H1 (cell line): ENCODE measurements at regions not wholly inside any gene's neighbourhood (a gene's known extent, or its start where the extent isn't known, plus 50 kb on each side); places are given as distances from the start of the nearest gene placed in this dataset.

Experiments used
- CTCF ChIA-PET: fragments of 300-600 bp; sonication (Branson Sonifier 250); formaldehyde crosslinking; loops from one replicate; lab custom pipeline; 2021; ENCODE audit not compliant: partially characterized antibody; lab: Charles Lee
- POLR2A ChIA-PET: fragments of 300-600 bp; sonication (Branson Sonifier 250); formaldehyde crosslinking; loops from one replicate; lab custom pipeline; 2021; ENCODE audit warnings: inconsistent platforms; ENCODE audit not compliant: partially characterized antibody; lab: Charles Lee
- DNase-seq, 2 experiments: peaks; one replicate each; pipeline versions ENCODE4 v3.0.0 to v3.0.0-alpha.2; 2010 to 2022; ENCODE audit warnings: low spot score in 2 of 2, low read depth in 1 of 2, mixed read lengths in 1 of 2
- FAIRE-seq: peaks from 2 replicates; lab custom pipeline; 2011; peaks lifted over from hg19 to GRCh38; lab: Jason Lieb, UNC
- H2AFZ ChIP-seq: 2 replicates; pipeline ENCODE4 v1.8.1; 2012; ENCODE audit warnings: low read length, inconsistent platforms
- H2AK5ac ChIP-seq: 2 replicates; pipeline ENCODE4 v1.6.1; 2013; ENCODE audit warnings: low read depth, low read length
- H2BK120ac ChIP-seq: replicated peaks from 2 replicates; pipeline ENCODE3; 2013; ENCODE audit warnings: low read depth, low read length, inconsistent platforms
- H2BK12ac ChIP-seq: 2 replicates; pipeline ENCODE4 v1.6.1; 2013; ENCODE audit warnings: low read depth, low read length
- H2BK15ac ChIP-seq: 2 replicates; pipeline ENCODE4 v1.6.1; 2013; ENCODE audit warnings: low read length
- H2BK20ac ChIP-seq: 2 replicates; pipeline ENCODE4 v1.6.1; 2013; ENCODE audit warnings: low read length
- H2BK5ac ChIP-seq: 2 replicates; pipeline ENCODE4 v1.6.1; 2013; ENCODE audit warnings: low read depth, low read length
- H3K14ac ChIP-seq: 2 replicates; pipeline ENCODE4 v1.6.1; 2013; ENCODE audit warnings: inconsistent platforms; ENCODE audit not compliant: insufficient read length
- H3K18ac ChIP-seq: 2 replicates; pipeline ENCODE4 v1.6.1; 2013; ENCODE audit warnings: low read length; ENCODE audit errors: extremely low read depth
- H3K23ac ChIP-seq: 2 replicates; pipeline ENCODE4 v1.6.1; 2013; ENCODE audit warnings: inconsistent platforms; ENCODE audit not compliant: insufficient read length
- H3K23me2 ChIP-seq: 2 replicates; pipeline ENCODE4 v1.6.1; 2013; ENCODE audit warnings: low read depth, low read length
- H3K27ac ChIP-seq: 2 replicates; pipeline ENCODE4 v1.6.1; 2011; ENCODE audit warnings: low read depth, low read length, inconsistent platforms
- H3K27me3 ChIP-seq, 4 experiments: replicated peaks in 1 of 4; 1 replicate in 1 of 4; 2 replicates in 3 of 4; pipeline versions ENCODE4 v1.6.1 to v1.8.1; 2011 to 2013; ENCODE audit warnings: low read length in 3 of 4, mild to moderate bottlenecking in 3 of 4, inconsistent platforms in 2 of 4, mixed read lengths in 2 of 4, moderate library complexity in 1 of 4; ENCODE audit not compliant: control insufficient read depth in 3 of 4, insufficient read depth in 3 of 4; ENCODE audit errors: extremely low read depth in 1 of 4
- H3K36me3 ChIP-seq, 4 experiments: 2 replicates each; pipeline versions ENCODE4 v1.6.1 to v1.8.1; 2011 to 2013; ENCODE audit warnings: mild to moderate bottlenecking in 4 of 4, low read length in 3 of 4, moderate library complexity in 2 of 4, control low read depth in 1 of 4, inconsistent platforms in 1 of 4; ENCODE audit not compliant: insufficient read depth in 4 of 4, control insufficient read depth in 2 of 4
- H3K4ac ChIP-seq: replicated peaks from 2 replicates; pipeline ENCODE3; 2013; ENCODE audit warnings: low read length, low read depth, mixed read lengths, inconsistent platforms; ENCODE audit not compliant: insufficient read length
- H3K4me1 ChIP-seq, 4 experiments: replicated peaks in 1 of 4; 1 replicate in 1 of 4; 2 replicates in 3 of 4; pipeline versions ENCODE4 v1.6.1 to v1.8.1; 2011 to 2013; ENCODE audit warnings: low read length in 3 of 4, inconsistent platforms in 2 of 4, mixed read lengths in 1 of 4; ENCODE audit not compliant: insufficient read depth in 4 of 4, control insufficient read depth in 3 of 4
- H3K4me2 ChIP-seq, 2 experiments: 2 replicates each; pipeline versions ENCODE4 v1.6.1 to v1.8.1; 2011 to 2013; ENCODE audit warnings: low read depth in 2 of 2, low read length in 2 of 2, control low read depth in 1 of 2, inconsistent platforms in 1 of 2, mild to moderate bottlenecking in 1 of 2; ENCODE audit not compliant: insufficient read depth in 1 of 2
- H3K4me3 ChIP-seq, 4 experiments: fragments of 200-600, 300-600 bp in 1 of 4; sonication (generic), shearing (Covaris generic), sonication (Bioruptor Twin) in 1 of 4; 2 replicates each; pipeline versions ENCODE4 v1.5.1 to v1.8.1; 2011 to 2016; ENCODE audit warnings: low read length in 4 of 4, low read depth in 3 of 4, control low read depth in 2 of 4, inconsistent platforms in 2 of 4, mild to moderate bottlenecking in 2 of 4, mixed read lengths in 1 of 4, moderate library complexity in 1 of 4; ENCODE audit not compliant: insufficient read depth in 2 of 4; ENCODE audit errors: extremely low read depth in 1 of 4
- H3K56ac ChIP-seq: replicated peaks from 2 replicates; pipeline ENCODE3; 2013; ENCODE audit warnings: low read depth, mild to moderate bottlenecking, mixed read lengths, low read length, inconsistent platforms; ENCODE audit not compliant: insufficient read length
- H3K79me1 ChIP-seq: 2 replicates; pipeline ENCODE4 v1.6.1; 2013; ENCODE audit warnings: low read depth, low read length, control low read depth
- H3K79me2 ChIP-seq, 2 experiments: 2 replicates each; pipeline versions ENCODE4 v1.6.1 to v1.8.1; 2012 to 2013; ENCODE audit warnings: low read length in 2 of 2, mild to moderate bottlenecking in 2 of 2, inconsistent platforms in 1 of 2; ENCODE audit not compliant: insufficient read depth in 2 of 2, control insufficient read depth in 1 of 2
- H3K9ac ChIP-seq, 4 experiments: replicated peaks in 1 of 4; 1 replicate in 1 of 4; 2 replicates in 3 of 4; pipeline versions ENCODE4 v1.6.1 to v1.8.1; 2011 to 2013; ENCODE audit warnings: low read depth in 3 of 4, low read length in 3 of 4, control low read depth in 2 of 4, mild to moderate bottlenecking in 2 of 4, moderate library complexity in 2 of 4, inconsistent platforms in 1 of 4; ENCODE audit errors: extremely low read depth in 1 of 4
- H3K9me3 ChIP-seq, 2 experiments: 2 replicates each; pipeline versions ENCODE4 v1.6.1 to v1.8.1; 2012 to 2013; ENCODE audit warnings: mild to moderate bottlenecking in 2 of 2, moderate library complexity in 2 of 2, control low read depth in 1 of 2, inconsistent platforms in 1 of 2, low read depth in 1 of 2, low read length in 1 of 2, mixed read lengths in 1 of 2; ENCODE audit not compliant: insufficient read depth in 2 of 2
- H4K20me1 ChIP-seq, 2 experiments: replicated peaks in 1 of 2; 2 replicates each; pipeline versions ENCODE3 to v1.8.1; 2011 to 2013; ENCODE audit warnings: inconsistent platforms in 2 of 2, low read length in 2 of 2, mild to moderate bottlenecking in 1 of 2; ENCODE audit not compliant: insufficient read depth in 2 of 2, control insufficient read depth in 1 of 2
- H4K5ac ChIP-seq: 2 replicates; pipeline ENCODE4 v1.6.1; 2013; ENCODE audit warnings: low read length, low read depth, mixed read lengths, inconsistent platforms; ENCODE audit not compliant: insufficient read length
- H4K8ac ChIP-seq: 2 replicates; pipeline ENCODE4 v1.8.0; 2013; ENCODE audit warnings: mild to moderate bottlenecking, moderate library complexity, low read length, inconsistent platforms; ENCODE audit not compliant: insufficient read depth; ENCODE audit errors: extremely low read depth
- H4K91ac ChIP-seq: replicated peaks from 2 replicates; pipeline ENCODE3; 2013; ENCODE audit warnings: low read length, mixed read lengths, inconsistent platforms; ENCODE audit not compliant: insufficient read length
- BACH1 ChIP-seq: IDR thresholded peaks from 2 replicates; pipeline ENCODE4 v1.6.1; 2012; ENCODE audit warnings: low read length, improper control_type of control experiment
- CREB1 ChIP-seq: IDR thresholded peaks from 2 replicates; pipeline ENCODE4 v1.6.1; 2012; ENCODE audit warnings: inconsistent platforms
- CTCF ChIP-seq, 3 experiments: IDR thresholded peaks; 1 replicate in 2 of 3; 2 replicates in 1 of 3; pipeline versions ENCODE4 v1.5.1 to v1.6.1; 2011; ENCODE audit warnings: low read length in 3 of 3, mild to moderate bottlenecking in 3 of 3, inconsistent platforms in 2 of 3, low read depth in 1 of 3, moderate library complexity in 1 of 3; ENCODE audit not compliant: insufficient read depth in 1 of 3; ENCODE audit errors: control extremely low read depth in 1 of 3
- JUN ChIP-seq: IDR thresholded peaks from 2 replicates; pipeline ENCODE4 v1.6.1; 2011; ENCODE audit warnings: low read depth, mild to moderate bottlenecking, improper control_type of control experiment, low read length
- NANOG ChIP-seq: IDR thresholded peaks from 2 replicates; pipeline ENCODE4 v1.6.1; 2011; ENCODE audit warnings: low read length, low read depth, mild to moderate bottlenecking, inconsistent platforms; ENCODE audit not compliant: insufficient read depth, poor library complexity, severe bottlenecking
- SUZ12 ChIP-seq: fragments of 200-600 bp; sonication (generic); IDR thresholded peaks from 2 replicates; pipeline ENCODE4 v1.6.1; 2012; ENCODE audit warnings: mild to moderate bottlenecking, inconsistent platforms, low read length, moderate library complexity, mixed read lengths
- TAF1 ChIP-seq: IDR thresholded peaks from 2 replicates; pipeline ENCODE4 v1.6.1; 2011; ENCODE audit warnings: mild to moderate bottlenecking, low read depth, low read length
- TBP ChIP-seq: IDR thresholded peaks from 2 replicates; pipeline ENCODE4 v1.6.1; 2011; ENCODE audit warnings: low read depth, low read length, improper control_type of control experiment
- WGBS, 2 experiments: shearing (Covaris generic) in 1 of 2; methylation state at CpG; one replicate each; pipeline versions ENCODE4 v1.1.6 to v1.1.7; 2013 to 2015; ENCODE audit warnings: low lambda C conversion rate in 2 of 2, mixed read lengths in 2 of 2, inconsistent platforms in 1 of 2, low coverage in 1 of 2, missing lambda C conversion rate in 1 of 2; ENCODE audit not compliant: insufficient replicate concordance in 2 of 2, insufficient coverage in 1 of 2, insufficient read length in 1 of 2; ENCODE audit errors: extremely low coverage in 1 of 2, missing lambda C conversion rate in 1 of 2; 5-methylcytosine and 5-hydroxymethylcytosine counted together

- H2AFZ ChIP-seq: no peak overlapping the region
Measured at GRCh38 chr10:53667063-53667462, 894.5 kb upstream of the MBL2 start.

More at GRCh38 chr10:53667063-53667462, 894.5 kb upstream of the MBL2 start:
- Histone ChIP-seq H3K23ac (no peak overlapping the region), H3K4ac (no peak overlapping the region), H3K23me2 (no peaks in the 10 kb centered on the region), H4K91ac (no peak overlapping the region), H3K14ac (no peak overlapping the region), H3K56ac (no peak overlapping the region), H3K4me2 (no peak overlapping the region), H2BK12ac (peak overlapping the region; percentile 20; the same call in 1 of the 2 replicates), H3K27ac (no peak overlapping the region), H3K9ac (no peak overlapping the region), H2AK5ac (no peak overlapping the region), H4K20me1 (no peaks in the 10 kb centered on the region), H3K4me3 (no peak overlapping the region), H2BK15ac (no peak overlapping the region), H3K36me3 (no peaks in the 10 kb centered on the region), H2BK20ac (no peak overlapping the region), H4K5ac (no peak overlapping the region), H3K18ac (no peak overlapping the region), H3K79me2 (no peaks in the 10 kb centered on the region), H2BK5ac (no peak overlapping the region), H3K79me1 (no peaks in the 10 kb centered on the region), H3K4me1 (no peaks in the 10 kb centered on the region; a peak in 1 of 7 replicates), H3K27me3 (no peaks in the 10 kb centered on the region), H2BK120ac (no peak overlapping the region), H4K8ac (no peak overlapping the region), H3K9me3 (peaks cover 17 to 20% of the 10 kb centered on the region in 2 experiments)
- FAIRE-seq (no peak), DNase-seq (no peak)
- POLR2A ChIA-PET: no interaction called here
- TF ChIP-seq NANOG (no peak), SUZ12 (no peak), CREB1 (no peak), TAF1 (no peak), JUN (no peak), CTCF (IDR thresholded peaks at IDR 0.05; ENCODE audit: control extremely low read depth in 1 of 3, insufficient read depth in 1 of 3, low read depth in 1 of 3, low read length in 3 of 3) (no peak), BACH1 (no peak), TBP (no peak)
- 89% methylated on average over 2 of the region's 2 CpGs; no CpG with 5 or more reads in 1 of the 2 experiments for WGBS, 2 experiments
- CTCF ChIA-PET: interaction anchor here (0.8 to 0.9 kb wide), 2 partner anchors 10 to 67 kb away, joined by 3 to 4 read pairs; no protein-coding TSS in a partner anchor
